GM06990 (cell line): ENCODE measurements at regions not wholly inside any gene's neighbourhood (a gene's known extent, or its start where the extent isn't known, plus 50 kb on each side); places are given as distances from the start of the nearest gene placed in this dataset.

Experiments used
- DNase-seq: peaks from one replicate; pipeline ENCODE4 v3.0.0-alpha.2; 2011; ENCODE audit not compliant: insufficient read length; ENCODE audit errors: extremely low read depth
- H3K27me3 ChIP-seq: replicated peaks from 2 replicates; pipeline ENCODE4 v1.6.0; 2011; ENCODE audit warnings: low read length; ENCODE audit not compliant: control insufficient read depth, insufficient read depth
- H3K36me3 ChIP-seq: 2 replicates; pipeline ENCODE4 v1.5.1; 2011; ENCODE audit warnings: low read length; ENCODE audit not compliant: control insufficient read depth, insufficient read depth
- H3K4me3 ChIP-seq: replicated peaks from 2 replicates; pipeline ENCODE4 v1.5.1; 2011; ENCODE audit warnings: low read depth, mild to moderate bottlenecking, control low read depth, low read length
- TF ChIP-seq, protein P1 (sequence below): IDR thresholded peaks from 2 replicates; pipeline ENCODE4 v1.5.1; 2011; ENCODE audit warnings: low read length, control low read depth, mild to moderate bottlenecking, inconsistent platforms; ENCODE audit not compliant: insufficient read depth, poor library complexity, severe bottlenecking

DNA sequence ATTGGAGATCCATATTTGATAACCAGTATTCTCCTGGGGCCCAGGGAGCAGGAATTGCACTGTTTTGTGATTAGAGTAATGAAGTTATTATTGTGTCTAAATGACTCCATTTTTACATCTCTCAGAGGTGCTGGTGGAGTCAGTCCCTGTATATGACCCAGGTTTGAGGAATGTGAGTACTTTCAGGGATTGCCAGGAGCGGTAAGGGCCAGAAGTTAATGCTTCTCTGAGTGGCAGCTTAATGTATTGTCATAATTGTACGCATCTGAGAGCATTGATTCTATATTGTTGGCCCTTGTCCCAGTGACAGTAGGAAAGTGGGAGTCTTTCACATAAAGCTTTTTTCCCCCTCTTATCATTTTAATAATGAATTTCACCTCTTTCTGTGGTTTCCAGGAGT, 146.2 kb downstream of the GATB start:
- H3K27me3 ChIP-seq: no peaks in the 10 kb centered on the region
- H3K36me3 ChIP-seq: no peaks in the 10 kb centered on the region
- DNase-seq: no peak
- H3K4me3 ChIP-seq: no peak overlapping the region
- TF ChIP-seq, protein P1, sequence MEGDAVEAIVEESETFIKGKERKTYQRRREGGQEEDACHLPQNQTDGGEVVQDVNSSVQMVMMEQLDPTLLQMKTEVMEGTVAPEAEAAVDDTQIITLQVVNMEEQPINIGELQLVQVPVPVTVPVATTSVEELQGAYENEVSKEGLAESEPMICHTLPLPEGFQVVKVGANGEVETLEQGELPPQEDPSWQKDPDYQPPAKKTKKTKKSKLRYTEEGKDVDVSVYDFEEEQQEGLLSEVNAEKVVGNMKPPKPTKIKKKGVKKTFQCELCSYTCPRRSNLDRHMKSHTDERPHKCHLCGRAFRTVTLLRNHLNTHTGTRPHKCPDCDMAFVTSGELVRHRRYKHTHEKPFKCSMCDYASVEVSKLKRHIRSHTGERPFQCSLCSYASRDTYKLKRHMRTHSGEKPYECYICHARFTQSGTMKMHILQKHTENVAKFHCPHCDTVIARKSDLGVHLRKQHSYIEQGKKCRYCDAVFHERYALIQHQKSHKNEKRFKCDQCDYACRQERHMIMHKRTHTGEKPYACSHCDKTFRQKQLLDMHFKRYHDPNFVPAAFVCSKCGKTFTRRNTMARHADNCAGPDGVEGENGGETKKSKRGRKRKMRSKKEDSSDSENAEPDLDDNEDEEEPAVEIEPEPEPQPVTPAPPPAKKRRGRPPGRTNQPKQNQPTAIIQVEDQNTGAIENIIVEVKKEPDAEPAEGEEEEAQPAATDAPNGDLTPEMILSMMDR: no peak

DNA sequence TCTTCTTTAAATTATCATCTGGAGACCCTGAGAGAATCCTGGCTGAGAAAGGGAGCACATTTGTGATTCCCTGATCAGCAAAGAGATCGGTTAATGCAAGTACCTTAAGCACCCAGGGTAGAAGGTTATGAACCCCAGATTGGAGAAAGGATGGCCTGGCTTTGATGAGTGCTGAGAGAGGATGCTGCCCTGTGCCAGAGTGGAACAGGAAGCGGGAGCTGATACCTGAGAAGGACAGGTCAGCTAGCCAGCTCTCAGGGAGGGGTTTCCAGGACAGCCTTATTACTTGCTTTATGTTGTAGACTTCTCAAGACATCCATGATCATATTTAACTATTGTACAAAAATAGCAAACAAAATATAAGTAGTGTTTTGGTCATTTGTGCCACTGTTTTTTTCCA, 141.9 kb downstream of the GATB start:
- no peak overlapping the region for H3K4me3 ChIP-seq
- H3K36me3 ChIP-seq: no peaks in the 10 kb centered on the region
- H3K27me3 ChIP-seq: peaks cover 3% of the 10 kb centered on the region; the same call in 1 of the 2 replicates
- TF ChIP-seq, protein P1: no peak
- no peak for DNase-seq

DNA sequence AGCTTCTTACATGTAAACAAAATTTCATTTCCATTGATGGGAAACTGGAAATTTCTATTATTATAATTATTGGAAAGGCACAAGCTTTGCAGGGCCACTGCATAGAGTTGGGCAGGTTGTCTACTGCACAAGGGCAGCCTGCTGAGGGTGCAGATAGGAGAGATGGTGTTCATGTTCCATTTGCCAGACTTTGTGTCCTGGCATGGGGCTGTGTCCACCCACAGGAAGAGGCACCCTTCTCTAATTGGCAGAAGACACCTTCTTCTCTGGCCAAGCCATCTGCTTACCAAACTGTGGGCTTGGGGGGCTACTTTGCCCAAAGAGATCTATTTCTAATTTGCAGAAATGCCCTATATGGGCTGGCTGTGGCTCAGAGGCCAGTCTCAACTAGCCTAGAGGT, 140.7 kb downstream of the GATB start:
- Histone ChIP-seq H3K27me3 (peaks cover 3% of the 10 kb centered on the region; the same call in 1 of the 2 replicates), H3K4me3 (no peak overlapping the region), H3K36me3 (no peaks in the 10 kb centered on the region)
- no peak for DNase-seq
- TF ChIP-seq, protein P1: no peak
